HepG2 (cell line): ENCODE measurements at regions not wholly inside any gene's neighbourhood (a gene's known extent, or its start where the extent isn't known, plus 50 kb on each side); places are given as distances from the start of the nearest gene placed in this dataset.

ENCODE experiments used
- ATAC-seq: fragments of 200-7000 bp; cut with Tn5 transposase; 3 replicates; pipeline ENCODE4 v1.9.1; 2020; ENCODE audit warnings: mild to moderate bottlenecking, moderate library complexity
- BruUV-seq: library from RNA; stranded (reverse); fragments of 400-500 nt; replicated peaks from 2 replicates; lab custom pipeline; 2021; lab: Mats Ljungman, UMichigan
- CTCF ChIA-PET: fragments of 300-600 bp; formaldehyde crosslinking; extraction: SDS; loops from one replicate; lab custom pipeline; 2021; ENCODE audit warnings: low total read pairs, inconsistent platforms, low intra/inter-chr PET ratio; lab: Yijun Ruan, JAX
- POLR2A ChIA-PET: fragments of 350-600 bp; sonication (Branson Sonifier 250); formaldehyde crosslinking; loops from one replicate; lab custom pipeline; 2020; ENCODE audit warnings: antibody characterized with exemption, inconsistent platforms; lab: Yijun Ruan, JAX
- DNase-seq: peaks from one replicate; pipeline ENCODE4 v3.0.0-alpha.2; 2015; ENCODE audit warnings: low spot score
- FAIRE-seq: peaks from 3 replicates; lab custom pipeline; 2011; peaks lifted over from hg19 to GRCh38; lab: Jason Lieb, UNC
- H2AFZ ChIP-seq: one replicate; pipeline ENCODE4 v1.6.1; 2011; ENCODE audit warnings: low read length, inconsistent platforms
- H3K27ac ChIP-seq: fragments of 300-600 bp; 3 replicates; pipeline ENCODE4 v1.8.0; 2011; ENCODE audit warnings: mixed run types, mild to moderate bottlenecking, mixed read lengths, low read length, inconsistent platforms; ENCODE audit not compliant: insufficient read depth; ENCODE audit errors: extremely low read length
- H3K27me3 ChIP-seq, 2 experiments: fragments of 200-600 bp in 1 of 2; 2 replicates in 1 of 2; 3 replicates in 1 of 2; pipeline versions ENCODE4 v1.6.0 to v1.8.0; 2011; ENCODE audit warnings: low read length in 2 of 2, mild to moderate bottlenecking in 2 of 2, moderate library complexity in 2 of 2, inconsistent platforms in 1 of 2; ENCODE audit not compliant: insufficient read depth in 2 of 2, control insufficient read depth in 1 of 2
- H3K36me3 ChIP-seq, 2 experiments: fragments of 200-600 bp in 1 of 2; replicated peaks in 1 of 2; 2 replicates in 1 of 2; 3 replicates in 1 of 2; pipeline versions ENCODE4 v1.5.1 to v1.8.0; 2011; ENCODE audit warnings: low read length in 2 of 2, inconsistent platforms in 1 of 2; ENCODE audit not compliant: insufficient read depth in 2 of 2, control insufficient read depth in 1 of 2
- H3K4me1 ChIP-seq: 2 replicates; pipeline ENCODE4 v1.5.1; 2012; ENCODE audit warnings: low read length, inconsistent platforms; ENCODE audit not compliant: insufficient read depth
- H3K4me2 ChIP-seq: 2 replicates; pipeline ENCODE4 v1.6.0; 2011; ENCODE audit warnings: low read depth, low read length, inconsistent platforms
- H3K4me3 ChIP-seq, 3 experiments: fragments of 200-600 bp in 1 of 3; sonication (generic), shearing (Covaris generic) in 1 of 3; replicated peaks in 1 of 3; 2 replicates each; pipeline ENCODE4 v1.5.1; 2011 to 2016; ENCODE audit warnings: low read length in 3 of 3, inconsistent platforms in 2 of 3, low read depth in 2 of 3, mild to moderate bottlenecking in 2 of 3, control low read depth in 1 of 3, mixed read lengths in 1 of 3; ENCODE audit not compliant: insufficient read depth in 1 of 3
- H3K79me2 ChIP-seq: one replicate; pipeline ENCODE4 v1.6.1; 2011; ENCODE audit warnings: low read length, inconsistent platforms; ENCODE audit not compliant: insufficient read depth
- H3K9ac ChIP-seq: 2 replicates; pipeline ENCODE4 v1.6.0; 2011; ENCODE audit warnings: mild to moderate bottlenecking, low read depth, low read length, inconsistent platforms; ENCODE audit not compliant: insufficient read depth
- H3K9me3 ChIP-seq: 2 replicates; pipeline ENCODE4 v1.5.1; 2012; ENCODE audit warnings: mild to moderate bottlenecking, low read length
- H4K20me1 ChIP-seq: 2 replicates; pipeline ENCODE4 v1.6.0; 2011; ENCODE audit warnings: inconsistent platforms, mild to moderate bottlenecking, low read length, moderate library complexity; ENCODE audit not compliant: insufficient read depth
- AKNA ChIP-seq: sonication (generic); formaldehyde crosslinking; IDR thresholded peaks from 2 replicates; pipeline ENCODE4 v1.4.0; 2020; ENCODE audit warnings: missing genetic modification reagents, borderline replicate concordance
- ATM ChIP-seq: fragments of 450-650 bp; IDR thresholded peaks from 2 replicates; pipeline ENCODE4 v1.7.1; 2017; ENCODE audit warnings: mild to moderate bottlenecking, borderline replicate concordance
- GTF3A ChIP-seq: sonication (generic); formaldehyde crosslinking; conservative IDR thresholded peaks from 2 replicates; pipeline ENCODE4 v1.4.0; 2020; ENCODE audit warnings: mild to moderate bottlenecking, missing genetic modification reagents
- HNRNPLL ChIP-seq: fragments of 200-400 bp; formaldehyde crosslinking; IDR thresholded peaks from 2 replicates; pipeline ENCODE4 v1.6.1; 2017; ENCODE audit warnings: mild to moderate bottlenecking, low read depth, low read length; ENCODE audit not compliant: poor library complexity, severe bottlenecking
- JUND ChIP-seq: sonication (generic); formaldehyde crosslinking; IDR thresholded peaks from 2 replicates; pipeline ENCODE4 v1.8.0; 2022; ENCODE audit warnings: mild to moderate bottlenecking, missing genetic modification reagents
- RARA ChIP-seq: IDR thresholded peaks from 2 replicates; pipeline ENCODE4 v1.6.1; 2016; ENCODE audit warnings: missing genetic modification reagents, missing compliant biosample characterization
- RFXAP ChIP-seq: sonication (generic); formaldehyde crosslinking; IDR thresholded peaks from 2 replicates; pipeline ENCODE4 v1.4.0; 2020; ENCODE audit warnings: missing genetic modification reagents, borderline replicate concordance
- ZHX1 ChIP-seq: sonication (generic); formaldehyde crosslinking; IDR thresholded peaks from 2 replicates; pipeline ENCODE4 v1.8.1; 2022; ENCODE audit warnings: low read depth, mild to moderate bottlenecking, missing genetic modification reagents
- ZNF207 ChIP-seq: fragments of 450-650 bp; IDR thresholded peaks from 2 replicates; pipeline ENCODE4 v1.6.1; 2016; ENCODE audit warnings: antibody characterized with exemption, borderline replicate concordance
- ZNF792 ChIP-seq: IDR thresholded peaks from 2 replicates; pipeline ENCODE4 v1.6.1; 2016
- in situ Hi-C: cut with HindIII; loops from 2 replicates; pipeline ENCODE4 v1.10.0; 2017; ENCODE audit warnings: low pct_unique_long_range_greater_than_20kb; ENCODE audit not compliant: extremely low pct_ligation_motif_present
- intact Hi-C: fragments of 100-400 bp; cut with micrococcal nuclease; formaldehyde crosslinking; loops from one replicate; pipeline ENCODE4 v1.10.0; 2022; ENCODE audit not compliant: unreplicated experiment
- TF ChIP-seq, protein P1 (sequence below), 2 experiments: sonication (generic) in 1 of 2; formaldehyde crosslinking in 1 of 2; IDR thresholded peaks; 2 replicates each; pipeline versions ENCODE4 v1.4.0 to v1.6.1; 2016 to 2020; ENCODE audit warnings: borderline replicate concordance in 1 of 2, low read depth in 1 of 2, mild to moderate bottlenecking in 1 of 2, missing genetic modification reagents in 1 of 2

DNA sequence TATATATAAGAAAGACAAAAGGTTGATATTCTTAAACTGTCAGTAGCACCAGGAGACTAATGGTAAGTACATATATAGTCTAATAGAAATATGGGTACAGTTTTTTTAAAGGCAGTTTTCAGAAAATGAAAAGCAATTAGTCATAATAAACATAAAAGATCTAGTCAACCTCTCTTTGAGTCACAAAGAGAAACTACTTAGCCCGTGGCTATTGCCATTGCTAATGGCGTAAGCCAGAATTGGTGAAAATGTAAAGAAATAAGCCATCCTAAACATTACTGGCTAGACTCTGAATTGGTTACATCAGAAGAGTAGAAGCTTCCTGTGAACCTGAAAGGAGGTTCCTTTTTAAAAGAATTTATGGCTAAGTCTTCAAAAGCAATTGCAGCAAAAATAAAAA lies 668.7 kb upstream of the CPEB2 start (continued):
- TF ChIP-seq ZNF207, result no peak
- no peak for TF ChIP-seq ZHX1 (CRISPR knock-in tag)
- no peak for TF ChIP-seq RARA (CRISPR knock-in tag)

- CTCF ChIA-PET, result no interaction called here
Measured at GRCh38 chr4:14334166-14334565, 668.1 kb upstream of the CPEB2 start.

More at GRCh38 chr4:14334166-14334565, 668.1 kb upstream of the CPEB2 start:
- H3K4me2 ChIP-seq, result no peak overlapping the region
- no peaks in the 10 kb centered on the region for H4K20me1 ChIP-seq
- H3K9ac ChIP-seq, result no peak overlapping the region
- BruUV-seq, result no TSS peak
- FAIRE-seq, result no peak
- no peak overlapping the region for H2AFZ ChIP-seq
- no peak overlapping the region for H3K4me3 ChIP-seq
- no peaks in the 10 kb centered on the region for H3K79me2 ChIP-seq
- no peak for TF ChIP-seq GTF3A
- no peak for TF ChIP-seq RFXAP (CRISPR knock-in tag)
- TF ChIP-seq AKNA, result no peak
- no peak for TF ChIP-seq HNRNPLL
- no peak for TF ChIP-seq ZNF792 (CRISPR knock-in tag)
- no peak for TF ChIP-seq ATM
- TF ChIP-seq JUND (CRISPR knock-in tag), result no peak
- TF ChIP-seq, protein P1, sequence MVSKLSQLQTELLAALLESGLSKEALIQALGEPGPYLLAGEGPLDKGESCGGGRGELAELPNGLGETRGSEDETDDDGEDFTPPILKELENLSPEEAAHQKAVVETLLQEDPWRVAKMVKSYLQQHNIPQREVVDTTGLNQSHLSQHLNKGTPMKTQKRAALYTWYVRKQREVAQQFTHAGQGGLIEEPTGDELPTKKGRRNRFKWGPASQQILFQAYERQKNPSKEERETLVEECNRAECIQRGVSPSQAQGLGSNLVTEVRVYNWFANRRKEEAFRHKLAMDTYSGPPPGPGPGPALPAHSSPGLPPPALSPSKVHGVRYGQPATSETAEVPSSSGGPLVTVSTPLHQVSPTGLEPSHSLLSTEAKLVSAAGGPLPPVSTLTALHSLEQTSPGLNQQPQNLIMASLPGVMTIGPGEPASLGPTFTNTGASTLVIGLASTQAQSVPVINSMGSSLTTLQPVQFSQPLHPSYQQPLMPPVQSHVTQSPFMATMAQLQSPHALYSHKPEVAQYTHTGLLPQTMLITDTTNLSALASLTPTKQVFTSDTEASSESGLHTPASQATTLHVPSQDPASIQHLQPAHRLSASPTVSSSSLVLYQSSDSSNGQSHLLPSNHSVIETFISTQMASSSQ (IDR thresholded peaks at IDR 0.05; ENCODE audit: low read depth), result no peak
- TF ChIP-seq, protein P1 (CRISPR knock-in tag; IDR thresholded peaks at IDR 0.05; ENCODE audit: borderline replicate concordance), result no peak
- TF ChIP-seq, all 625 proteins: peak for 0
- no peaks in the 10 kb centered on the region for H3K36me3 ChIP-seq
- H3K9me3 ChIP-seq, result peaks cover 47% of the 10 kb centered on the region
- no peak overlapping the region for H3K27ac ChIP-seq
- no peak for ATAC-seq
- H3K27me3 ChIP-seq, result no peaks in the 10 kb centered on the region
- intact Hi-C loops (no loop called here), in situ Hi-C loops (no loop called here)
- H3K4me1 ChIP-seq, result no peaks in the 10 kb centered on the region
- POLR2A ChIA-PET, result no interaction called here
- DNase-seq, result no peak
